Neural progenitor cell (in vitro differentiated cells): ENCODE measurements at regions not wholly inside any gene's neighbourhood (a gene's known extent, or its start where the extent isn't known, plus 50 kb on each side); places are given as distances from the start of the nearest gene placed in this dataset.

Experiments used
- DNase-seq: peaks from one replicate; pipeline ENCODE4 v3.0.0-alpha.2; 2016; ENCODE audit warnings: low spot score
- H2AFZ ChIP-seq: fragments of 200-600 bp; sonication (generic); replicated peaks from 2 replicates; pipeline ENCODE4 v1.6.1; 2016; ENCODE audit warnings: antibody characterized with exemption
- H3F3A ChIP-seq: fragments of 200-600 bp; sonication (generic); 2 replicates; pipeline ENCODE4 v1.6.1; 2016; ENCODE audit warnings: antibody characterized with exemption, low read depth
- H3K27ac ChIP-seq: fragments of 200-600 bp; sonication (generic); 2 replicates; pipeline ENCODE4 v1.5.1; 2016; ENCODE audit warnings: mild to moderate bottlenecking
- H3K27me3 ChIP-seq: fragments of 200-600 bp; sonication (generic); 2 replicates; pipeline ENCODE4 v1.6.1; 2016; ENCODE audit warnings: mild to moderate bottlenecking, moderate library complexity
- H3K36me3 ChIP-seq: fragments of 200-600 bp; sonication (generic); 2 replicates; pipeline ENCODE4 v1.5.1; 2016
- H3K4me1 ChIP-seq: fragments of 200-600 bp; sonication (generic); 2 replicates; pipeline ENCODE4 v1.6.1; 2016; ENCODE audit warnings: mixed run types
- H3K4me2 ChIP-seq: fragments of 200-600 bp; sonication (generic); 2 replicates; pipeline ENCODE4 v1.6.1; 2016
- H3K4me3 ChIP-seq: fragments of 200-600 bp; sonication (generic); 2 replicates; pipeline ENCODE4 v1.5.1; 2016
- H3K79me2 ChIP-seq: fragments of 200-600 bp; sonication (generic); 2 replicates; pipeline ENCODE4 v1.6.1; 2016; ENCODE audit warnings: low read depth
- H3K9ac ChIP-seq: fragments of 200-600 bp; sonication (generic); 2 replicates; pipeline ENCODE4 v1.6.1; 2016
- H3K9me3 ChIP-seq: fragments of 200-600 bp; sonication (generic); 2 replicates; pipeline ENCODE4 v1.5.1; 2016; ENCODE audit warnings: low read depth
- H4K20me1 ChIP-seq: fragments of 200-600 bp; sonication (generic); 2 replicates; pipeline ENCODE4 v1.6.1; 2016; ENCODE audit warnings: low read depth
- H3K27ac Mint-ChIP-seq: 3 replicates; pipeline ENCODE4 v1.8.0; 2021; ENCODE audit warnings: mixed read lengths
- H3K27me3 Mint-ChIP-seq: 2 replicates; pipeline ENCODE4 v1.8.0; 2022; ENCODE audit warnings: low read depth, mild to moderate bottlenecking, inconsistent platforms, moderate library complexity, mixed read lengths; ENCODE audit not compliant: insufficient read depth
- H3K36me3 Mint-ChIP-seq: 3 replicates; pipeline ENCODE4 v1.8.0; 2021; ENCODE audit warnings: mixed read lengths
- H3K4me1 Mint-ChIP-seq: 3 replicates; pipeline ENCODE4 v1.8.0; 2021; ENCODE audit warnings: mixed read lengths
- H3K4me3 Mint-ChIP-seq: 3 replicates; pipeline ENCODE4 v1.8.0; 2021; ENCODE audit warnings: mild to moderate bottlenecking, moderate library complexity, mixed read lengths
- H3K9me3 Mint-ChIP-seq: 3 replicates; pipeline ENCODE4 v1.8.0; 2020; ENCODE audit warnings: mixed read lengths
- EZH2 ChIP-seq: fragments of 200-600 bp; sonication (generic); IDR thresholded peaks from 2 replicates; pipeline ENCODE4 v1.6.1; 2017; ENCODE audit warnings: antibody characterized with exemption, mild to moderate bottlenecking, moderate library complexity
- EZH2phosphoT487 ChIP-seq: fragments of 200-600 bp; sonication (generic); IDR thresholded peaks from 2 replicates; pipeline ENCODE4 v1.6.1; 2017; ENCODE audit warnings: antibody characterized with exemption
- TF ChIP-seq, protein P1 (sequence below): fragments of 200-600 bp; sonication (generic); IDR thresholded peaks from 2 replicates; pipeline ENCODE4 v1.5.1; 2017; ENCODE audit warnings: antibody characterized with exemption, mild to moderate bottlenecking

DNA sequence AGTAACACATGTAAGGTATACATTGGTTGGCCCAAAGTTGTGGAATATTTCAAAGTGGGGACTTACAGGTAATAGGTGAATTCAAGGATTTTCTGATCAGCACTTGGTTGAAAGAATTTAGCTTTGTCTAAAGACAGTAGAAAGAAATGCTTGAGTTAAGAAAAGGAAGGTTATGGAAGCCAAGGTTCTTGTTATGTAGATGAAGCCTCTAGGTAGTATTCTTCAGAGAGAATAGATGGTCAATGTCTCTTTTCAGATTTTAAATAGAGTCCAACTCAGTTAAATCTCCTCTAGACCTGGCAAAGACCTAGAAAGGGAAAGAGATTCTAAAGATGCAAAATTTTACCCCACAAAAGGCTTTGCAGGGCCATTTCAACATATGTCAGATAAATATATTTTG is 157.4 kb downstream of the ANKRD30B start:
- no peak overlapping the region for H3K9ac ChIP-seq
- no peak overlapping the region for H3K4me2 ChIP-seq
- Mint-ChIP-seq H3K27me3 (peaks cover 2% of the 10 kb centered on the region), H3K4me3 (no peak overlapping the region), H3K9me3 (peaks cover 64% of the 10 kb centered on the region), H3K27ac (no peak overlapping the region), H3K4me1 (no peaks in the 10 kb centered on the region), H3K36me3 (no peaks in the 10 kb centered on the region)
- DNase-seq = no peak
- no peaks in the 10 kb centered on the region for H3F3A ChIP-seq
- H4K20me1 ChIP-seq = no peaks in the 10 kb centered on the region
- no peaks in the 10 kb centered on the region for H3K36me3 ChIP-seq
- no peak overlapping the region for H2AFZ ChIP-seq
- no peaks in the 10 kb centered on the region for H3K27me3 ChIP-seq
- H3K27ac ChIP-seq = no peak overlapping the region
- H3K4me1 ChIP-seq = no peaks in the 10 kb centered on the region
- peaks cover 7% of the 10 kb centered on the region for H3K9me3 ChIP-seq
- no peak for TF ChIP-seq EZH2
- TF ChIP-seq, protein P1, sequence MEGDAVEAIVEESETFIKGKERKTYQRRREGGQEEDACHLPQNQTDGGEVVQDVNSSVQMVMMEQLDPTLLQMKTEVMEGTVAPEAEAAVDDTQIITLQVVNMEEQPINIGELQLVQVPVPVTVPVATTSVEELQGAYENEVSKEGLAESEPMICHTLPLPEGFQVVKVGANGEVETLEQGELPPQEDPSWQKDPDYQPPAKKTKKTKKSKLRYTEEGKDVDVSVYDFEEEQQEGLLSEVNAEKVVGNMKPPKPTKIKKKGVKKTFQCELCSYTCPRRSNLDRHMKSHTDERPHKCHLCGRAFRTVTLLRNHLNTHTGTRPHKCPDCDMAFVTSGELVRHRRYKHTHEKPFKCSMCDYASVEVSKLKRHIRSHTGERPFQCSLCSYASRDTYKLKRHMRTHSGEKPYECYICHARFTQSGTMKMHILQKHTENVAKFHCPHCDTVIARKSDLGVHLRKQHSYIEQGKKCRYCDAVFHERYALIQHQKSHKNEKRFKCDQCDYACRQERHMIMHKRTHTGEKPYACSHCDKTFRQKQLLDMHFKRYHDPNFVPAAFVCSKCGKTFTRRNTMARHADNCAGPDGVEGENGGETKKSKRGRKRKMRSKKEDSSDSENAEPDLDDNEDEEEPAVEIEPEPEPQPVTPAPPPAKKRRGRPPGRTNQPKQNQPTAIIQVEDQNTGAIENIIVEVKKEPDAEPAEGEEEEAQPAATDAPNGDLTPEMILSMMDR = no peak
- TF ChIP-seq EZH2phosphoT487 = no peak
- H3K79me2 ChIP-seq = no peaks in the 10 kb centered on the region
- H3K4me3 ChIP-seq = no peak overlapping the region

DNA sequence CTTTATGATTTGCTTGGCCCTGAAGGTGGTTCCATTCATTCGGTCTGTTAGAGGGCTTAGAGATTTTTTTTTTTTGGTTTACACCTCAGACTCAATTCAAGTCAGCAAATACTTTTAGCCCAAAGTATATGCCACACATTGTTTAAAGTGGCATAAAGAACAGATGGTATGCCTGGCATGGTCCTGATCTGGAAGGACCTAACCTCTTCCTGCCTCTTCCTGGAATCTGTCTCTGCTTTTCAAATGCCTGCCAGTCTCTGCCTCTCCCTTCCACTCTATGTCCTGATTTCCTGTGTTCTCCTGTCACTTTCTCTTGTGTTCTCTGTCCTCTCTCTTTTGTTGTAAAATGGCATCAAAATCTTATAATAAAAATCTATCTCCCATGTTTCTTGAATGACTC is 158.0 kb downstream of the ANKRD30B start:
- DNase-seq = no peak
- Mint-ChIP-seq H3K36me3 (no peaks in the 10 kb centered on the region), H3K4me1 (no peaks in the 10 kb centered on the region), H3K4me3 (no peak overlapping the region), H3K27me3 (peaks cover 2% of the 10 kb centered on the region), H3K9me3 (peaks cover 68% of the 10 kb centered on the region), H3K27ac (no peak overlapping the region)
- Histone ChIP-seq H3K4me2 (no peak overlapping the region), H3K9me3 (peaks cover 10% of the 10 kb centered on the region), H3K79me2 (no peaks in the 10 kb centered on the region), H3K9ac (no peak overlapping the region), H3K4me3 (no peak overlapping the region), H3K36me3 (no peaks in the 10 kb centered on the region), H2AFZ (no peak overlapping the region), H4K20me1 (no peaks in the 10 kb centered on the region), H3F3A (no peaks in the 10 kb centered on the region), H3K27me3 (no peaks in the 10 kb centered on the region), H3K27ac (no peak overlapping the region), H3K4me1 (no peaks in the 10 kb centered on the region)
- TF ChIP-seq, protein P1 = no peak
- TF ChIP-seq EZH2phosphoT487 (no peak), EZH2 (no peak)

DNA sequence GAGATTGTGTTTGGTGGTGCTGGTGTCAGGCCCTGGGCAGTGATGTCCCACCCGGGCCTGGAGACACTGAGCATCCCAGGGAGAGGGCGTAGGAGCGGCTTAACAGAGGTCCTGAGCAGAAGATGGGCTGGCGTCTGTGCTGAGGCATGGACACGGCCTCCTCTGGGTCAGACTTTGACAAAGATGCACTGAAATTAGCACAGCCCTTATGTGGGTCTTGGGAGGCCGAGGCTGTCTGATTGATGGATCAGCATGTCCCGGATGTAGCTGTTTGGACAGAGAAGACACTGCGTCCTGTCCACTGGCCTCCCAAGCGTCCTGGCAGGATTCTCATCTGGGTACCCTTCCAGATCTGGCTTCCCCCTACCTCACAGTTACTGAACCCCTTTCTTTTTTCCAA is 159.4 kb downstream of the ANKRD30B start:
- Histone ChIP-seq H3K27ac (no peak overlapping the region), H3K4me2 (no peak overlapping the region), H3K4me3 (no peak overlapping the region), H3K4me1 (no peaks in the 10 kb centered on the region), H3K79me2 (no peaks in the 10 kb centered on the region), H3K27me3 (no peaks in the 10 kb centered on the region), H3K9ac (no peak overlapping the region), H4K20me1 (no peaks in the 10 kb centered on the region), H3K36me3 (no peaks in the 10 kb centered on the region), H3F3A (no peaks in the 10 kb centered on the region), H2AFZ (no peak overlapping the region), H3K9me3 (peaks cover 3% of the 10 kb centered on the region)
- H3K9me3 Mint-ChIP-seq = peaks cover 75% of the 10 kb centered on the region
- no peaks in the 10 kb centered on the region for H3K4me1 Mint-ChIP-seq
- TF ChIP-seq EZH2 = no peak
- TF ChIP-seq, protein P1 = no peak
- no peak for TF ChIP-seq EZH2phosphoT487
- H3K27me3 Mint-ChIP-seq = peaks cover 2% of the 10 kb centered on the region
- no peak overlapping the region for H3K4me3 Mint-ChIP-seq
- no peak for DNase-seq
- no peak overlapping the region for H3K27ac Mint-ChIP-seq
- H3K36me3 Mint-ChIP-seq = no peaks in the 10 kb centered on the region

DNA sequence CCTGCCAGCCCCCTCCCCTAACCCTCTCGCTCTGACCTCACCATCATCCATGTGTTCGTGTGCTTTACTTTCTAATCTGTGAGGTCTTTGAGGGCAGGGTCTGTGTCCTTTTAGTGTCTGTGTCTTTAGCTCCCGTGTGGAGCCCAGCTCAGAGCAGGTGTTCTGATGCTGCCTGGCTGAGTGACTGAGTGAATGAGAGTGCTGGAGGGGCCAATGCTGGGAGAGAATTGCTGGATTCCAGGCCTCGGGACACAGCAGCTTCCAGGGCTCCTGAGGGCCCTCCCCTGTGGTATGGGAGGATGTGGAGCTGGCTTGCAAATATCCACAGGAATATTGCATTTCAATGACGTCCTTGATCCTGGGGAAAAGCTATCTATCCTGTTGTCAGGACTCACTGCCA is 160.6 kb downstream of the ANKRD30B start:
- no peaks in the 10 kb centered on the region for H3K36me3 Mint-ChIP-seq
- no peaks in the 10 kb centered on the region for H3F3A ChIP-seq
- no peak overlapping the region for H3K27ac Mint-ChIP-seq

More for the DNA sequence above, 160.6 kb downstream of the ANKRD30B start:
- H3K36me3 ChIP-seq = no peaks in the 10 kb centered on the region
- peaks cover 71% of the 10 kb centered on the region for H3K9me3 Mint-ChIP-seq
- H3K4me1 Mint-ChIP-seq = no peaks in the 10 kb centered on the region
- H4K20me1 ChIP-seq = no peaks in the 10 kb centered on the region
- no peak overlapping the region for H2AFZ ChIP-seq
- no peak overlapping the region for H3K4me3 Mint-ChIP-seq
- DNase-seq = no peak
- peaks cover 8% of the 10 kb centered on the region for H3K9me3 ChIP-seq
- TF ChIP-seq EZH2 (no peak), EZH2phosphoT487 (no peak)
- TF ChIP-seq, protein P1 = no peak
- H3K4me1 ChIP-seq = no peaks in the 10 kb centered on the region
- H3K79me2 ChIP-seq = no peaks in the 10 kb centered on the region
- no peak overlapping the region for H3K4me2 ChIP-seq
- H3K27ac ChIP-seq = no peak overlapping the region
- no peaks in the 10 kb centered on the region for H3K27me3 ChIP-seq
- no peak overlapping the region for H3K9ac ChIP-seq
- H3K4me3 ChIP-seq = no peak overlapping the region
- peaks cover 2% of the 10 kb centered on the region for H3K27me3 Mint-ChIP-seq
